ENCODE measurements at regions not wholly inside any gene's neighbourhood (a gene's known extent, or its start where the extent isn't known, plus 50 kb on each side); places are given as distances from the start of the nearest gene placed in this dataset.
"Not testable (repeated sequence)": the region's sequence is repeated elsewhere in the genome, so short reads cannot be mapped to it uniquely, and the experiment has no call there.

DNA sequence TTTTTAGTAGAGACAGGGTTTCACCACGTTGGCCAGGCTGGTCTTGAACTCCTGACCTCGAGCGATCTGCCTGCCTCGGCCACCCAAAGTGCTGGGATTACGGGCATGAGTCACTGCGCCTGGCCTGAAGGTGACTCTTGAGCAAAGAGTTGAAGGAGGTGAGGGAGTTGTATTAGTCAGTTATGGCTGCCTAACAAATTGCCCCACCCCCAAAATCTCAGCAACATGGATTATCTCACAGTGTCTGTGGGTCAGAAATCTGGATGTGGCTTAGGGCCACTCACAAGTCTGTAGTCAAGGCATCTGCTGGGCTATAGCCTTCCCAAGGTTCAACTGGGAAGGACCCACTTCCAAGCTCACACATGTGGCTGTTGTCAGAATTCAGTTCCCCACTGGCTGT lies 52.8 kb upstream of the ADGRE5 start:
- H3K27ac Mint-ChIP-seq, result no peak overlapping the region
- H3K4me3 Mint-ChIP-seq, result no peak overlapping the region
- no peaks in the 10 kb centered on the region for H3K27me3 Mint-ChIP-seq
- ATAC-seq (replicated peaks), result no peak
- H3K4me1 Mint-ChIP-seq, result no peaks in the 10 kb centered on the region
- H3K36me3 Mint-ChIP-seq (ENCODE audit: low read depth), result no peaks in the 10 kb centered on the region
- H3K9me3 Mint-ChIP-seq, result no peaks in the 10 kb centered on the region

DNA sequence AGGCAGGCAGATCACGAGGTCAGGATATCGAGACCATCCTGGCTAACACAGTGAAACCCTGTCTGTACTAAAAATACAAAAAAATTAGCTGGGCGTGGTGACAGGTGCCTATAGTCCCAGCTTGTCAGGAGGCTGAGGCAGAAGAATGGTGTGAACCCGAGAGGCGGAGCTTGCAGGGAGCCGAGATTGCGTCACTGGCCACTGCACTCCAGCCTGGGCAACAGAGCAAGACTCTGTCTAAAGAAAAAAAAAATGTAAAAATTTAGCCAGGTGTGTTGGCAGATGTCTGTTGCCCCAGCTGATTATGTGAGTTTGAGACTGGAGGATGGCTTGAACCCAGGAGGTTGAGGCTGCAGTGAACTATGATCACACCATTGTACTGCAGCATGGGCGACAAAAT lies 54.2 kb upstream of the ADGRE5 start:
- not testable (repeated sequence) for H3K27me3 Mint-ChIP-seq; H3K4me1 Mint-ChIP-seq; H3K4me3 Mint-ChIP-seq; H3K36me3 Mint-ChIP-seq (ENCODE audit: low read depth); ATAC-seq (replicated peaks); H3K27ac Mint-ChIP-seq; H3K9me3 Mint-ChIP-seq

DNA sequence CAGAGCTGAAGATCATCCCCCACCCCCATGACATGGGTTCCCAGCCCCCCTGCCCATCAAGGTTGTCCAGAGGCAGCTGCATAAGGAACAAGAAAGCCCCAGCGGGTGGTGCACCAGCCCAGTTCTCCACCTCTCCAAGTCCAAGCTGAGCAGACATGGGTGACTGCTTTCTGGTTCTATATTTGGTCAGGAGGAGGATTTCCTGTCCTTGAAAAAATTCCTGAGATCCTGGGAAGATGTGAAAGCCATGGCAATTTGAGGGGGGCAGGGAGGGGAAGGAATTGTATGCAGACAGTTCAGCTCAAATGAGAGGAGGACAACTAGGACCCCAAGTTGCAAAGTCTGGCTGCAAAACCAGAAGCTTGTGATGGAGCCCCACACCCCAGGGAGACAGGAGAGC lies 55.4 kb upstream of the ADGRE5 start:
- Mint-ChIP-seq H3K36me3 (ENCODE audit: low read depth) (no peaks in the 10 kb centered on the region), H3K4me1 (no peaks in the 10 kb centered on the region), H3K9me3 (no peaks in the 10 kb centered on the region), H3K27me3 (no peaks in the 10 kb centered on the region), H3K27ac (no peak overlapping the region), H3K4me3 (no peak overlapping the region)
- ATAC-seq (replicated peaks), result no peak

DNA sequence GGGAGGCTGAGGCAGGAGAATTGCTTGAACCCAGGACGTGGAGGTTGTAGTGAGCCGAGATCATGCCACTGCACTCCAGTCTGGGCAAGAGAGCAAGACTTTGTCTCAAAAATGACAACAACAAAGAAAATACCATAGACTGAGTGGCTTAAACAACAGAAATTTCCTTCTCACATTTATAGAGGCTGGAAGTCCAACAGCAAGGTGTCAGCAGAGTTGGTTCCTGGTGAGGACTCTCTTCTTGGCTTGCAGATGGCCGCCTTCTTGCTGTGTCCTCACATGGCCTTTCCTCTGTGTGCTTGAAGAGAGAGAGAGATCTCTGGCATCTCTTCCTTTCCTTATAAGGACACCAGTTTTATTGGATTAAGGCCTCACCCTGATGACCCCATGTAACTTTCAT lies 56.1 kb upstream of the ADGRE5 start:
- H3K27ac Mint-ChIP-seq, result no peak overlapping the region
- ATAC-seq (replicated peaks), result no peak
- no peaks in the 10 kb centered on the region for H3K9me3 Mint-ChIP-seq

DNA sequence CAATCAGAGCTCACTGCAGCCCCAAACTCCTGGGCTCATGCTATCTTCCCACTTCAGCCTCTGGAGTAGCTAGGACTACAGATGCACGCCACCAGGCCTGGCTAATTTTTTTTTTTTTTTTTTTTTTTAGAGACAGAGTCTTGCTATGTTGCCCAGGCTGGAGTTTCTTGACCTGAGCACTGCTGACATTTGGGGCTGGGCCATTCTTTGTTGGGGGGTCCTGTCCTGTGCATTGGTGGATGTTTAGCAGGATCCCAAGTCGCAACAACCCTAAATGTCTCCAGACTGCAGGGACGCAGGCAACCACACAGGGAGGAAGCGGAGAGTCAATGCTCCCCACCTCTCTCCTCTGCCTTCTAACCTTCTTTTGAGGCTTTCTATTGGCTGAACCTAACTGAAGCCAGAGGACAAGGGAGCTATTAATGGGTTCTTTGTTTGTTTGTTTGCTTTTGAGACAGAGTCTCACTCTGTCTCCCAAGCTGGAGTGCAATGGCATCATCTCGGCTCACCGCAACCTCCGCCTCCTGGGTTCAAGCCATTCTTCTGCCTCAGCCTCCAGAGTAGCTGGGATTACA lies 58.3 kb upstream of the ADGRE5 start:
- H3K4me3 Mint-ChIP-seq, result no peak overlapping the region
- no peak overlapping the region for H3K27ac Mint-ChIP-seq
- no peaks in the 10 kb centered on the region for H3K36me3 Mint-ChIP-seq (ENCODE audit: low read depth)
- H3K9me3 Mint-ChIP-seq, result no peaks in the 10 kb centered on the region
- no peak for ATAC-seq (replicated peaks)
- no peaks in the 10 kb centered on the region for H3K4me1 Mint-ChIP-seq
- no peaks in the 10 kb centered on the region for H3K27me3 Mint-ChIP-seq

More for the DNA sequence above, 56.1 kb upstream of the ADGRE5 start:
- Mint-ChIP-seq H3K36me3 (ENCODE audit: low read depth) (no peaks in the 10 kb centered on the region), H3K4me3 (no peak overlapping the region), H3K4me1 (no peaks in the 10 kb centered on the region), H3K27me3 (no peaks in the 10 kb centered on the region)

DNA sequence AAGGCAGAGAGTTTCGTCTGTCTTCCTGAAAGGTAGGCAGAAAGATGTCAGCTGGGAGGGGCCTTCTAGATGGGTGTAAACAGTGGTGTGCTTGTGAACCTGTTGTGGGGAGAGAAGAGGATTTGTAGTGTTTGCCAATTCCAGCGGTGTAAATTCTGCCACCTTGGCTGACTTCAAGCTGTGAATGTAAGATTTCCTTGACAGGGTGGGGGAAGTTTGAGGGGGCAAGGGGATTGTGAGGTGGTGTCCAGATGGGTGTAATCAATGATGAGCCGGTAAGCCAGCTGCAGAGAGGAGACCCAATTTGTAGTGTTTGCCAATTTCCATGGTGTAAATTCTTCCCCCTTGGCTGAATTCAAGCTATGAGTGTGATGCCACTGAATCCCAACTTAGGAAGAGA lies 61.0 kb upstream of the ADGRE5 start:
- no peak overlapping the region for H3K27ac Mint-ChIP-seq
- H3K4me1 Mint-ChIP-seq, result no peaks in the 10 kb centered on the region
- no peaks in the 10 kb centered on the region for H3K9me3 Mint-ChIP-seq

DNA sequence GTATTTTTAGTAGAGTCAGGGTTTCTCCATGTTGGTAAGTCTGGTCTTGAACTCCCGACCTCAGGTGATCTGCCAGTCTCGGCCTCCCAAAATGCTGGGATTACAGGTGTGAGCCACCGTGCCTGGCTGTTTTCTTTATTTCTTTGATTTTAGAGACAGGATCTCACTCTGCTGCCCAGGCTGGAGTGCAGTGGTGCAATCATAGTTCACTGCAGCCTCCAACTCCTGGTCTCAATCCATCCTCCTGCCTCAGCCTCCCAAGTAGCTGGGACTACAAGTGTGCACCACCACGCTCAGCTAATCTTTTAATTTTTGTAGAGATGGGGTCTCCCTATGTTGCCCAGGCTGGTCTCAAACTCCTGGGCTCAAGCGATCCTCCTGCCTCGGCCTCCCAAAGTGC lies 61.5 kb upstream of the ADGRE5 start:
- not testable (repeated sequence) for H3K4me3 Mint-ChIP-seq; ATAC-seq (replicated peaks); H3K27ac Mint-ChIP-seq; H3K36me3 Mint-ChIP-seq (ENCODE audit: low read depth); H3K27me3 Mint-ChIP-seq; H3K4me1 Mint-ChIP-seq; H3K9me3 Mint-ChIP-seq

More for the DNA sequence above, 61.0 kb upstream of the ADGRE5 start:
- Mint-ChIP-seq H3K4me3 (no peak overlapping the region), H3K27me3 (no peaks in the 10 kb centered on the region), H3K36me3 (ENCODE audit: low read depth) (no peaks in the 10 kb centered on the region)
- ATAC-seq (replicated peaks), result no peak

DNA sequence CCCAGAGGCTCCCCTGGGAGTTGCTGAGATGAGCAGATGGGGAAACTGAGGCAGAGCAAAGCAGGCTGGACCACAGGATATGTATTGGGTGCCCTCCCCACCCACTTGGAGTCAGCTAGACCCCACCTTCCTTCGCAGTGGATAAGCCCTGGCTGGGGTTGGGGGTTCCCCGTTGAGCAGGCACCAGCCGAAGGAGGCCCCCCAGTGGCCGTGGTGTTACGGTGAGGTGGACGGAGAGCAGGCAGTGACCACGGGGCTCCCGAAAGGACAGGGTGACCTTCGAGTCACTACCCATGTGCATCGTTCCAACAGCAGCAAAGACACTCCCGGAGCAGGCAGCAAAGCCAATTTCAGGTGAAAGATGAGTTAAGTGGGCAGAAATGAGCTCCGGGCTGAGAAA lies 62.4 kb upstream of the ADGRE5 start:
- Mint-ChIP-seq H3K4me1 (no peaks in the 10 kb centered on the region), H3K9me3 (no peaks in the 10 kb centered on the region), H3K4me3 (no peak overlapping the region), H3K36me3 (ENCODE audit: low read depth) (no peaks in the 10 kb centered on the region), H3K27me3 (no peaks in the 10 kb centered on the region), H3K27ac (no peak overlapping the region)
- no peak for ATAC-seq (replicated peaks)

DNA sequence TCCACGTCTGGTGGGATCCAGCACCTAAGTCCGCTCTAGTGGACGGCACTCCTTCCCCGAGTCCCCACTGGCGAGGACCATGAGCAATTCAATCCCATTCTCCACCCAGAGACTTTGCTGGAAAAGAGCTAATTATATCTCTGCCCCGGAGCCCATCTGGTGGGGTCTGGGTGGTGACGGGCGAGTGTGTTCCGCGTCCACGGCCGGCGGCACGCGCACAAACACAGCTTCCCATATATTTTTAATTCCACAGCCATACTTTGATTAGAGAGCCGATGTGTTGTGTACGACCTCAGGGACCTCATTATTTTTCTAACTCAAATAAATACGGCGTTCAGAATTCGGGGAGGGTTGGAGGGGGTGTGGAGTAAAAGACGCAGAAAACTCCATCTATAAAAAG lies 64.1 kb upstream of the ADGRE5 start:
- Mint-ChIP-seq H3K27me3 (no peaks in the 10 kb centered on the region), H3K4me1 (no peaks in the 10 kb centered on the region), H3K36me3 (ENCODE audit: low read depth) (no peaks in the 10 kb centered on the region), H3K4me3 (no peak overlapping the region), H3K27ac (no peak overlapping the region), H3K9me3 (no peaks in the 10 kb centered on the region)
- no peak for ATAC-seq (replicated peaks)

DNA sequence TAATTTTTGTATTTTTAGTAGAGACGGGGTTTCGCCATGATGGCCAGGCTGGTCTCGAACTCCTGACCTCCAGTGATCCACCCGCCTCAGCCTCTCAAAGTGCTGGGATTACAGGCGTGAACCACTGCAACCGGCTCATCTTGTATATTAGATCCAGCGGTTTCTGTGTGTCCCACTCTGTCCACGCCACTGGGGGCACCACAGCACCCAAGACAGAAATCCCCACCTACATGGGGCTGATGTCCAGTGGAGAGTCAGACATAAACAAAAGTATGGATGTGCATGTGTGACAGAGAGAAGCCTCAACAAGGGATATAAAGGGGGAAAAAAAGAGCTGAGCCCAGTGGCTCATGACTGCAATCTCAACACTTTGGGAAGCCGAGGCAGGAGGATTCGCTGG lies 65.8 kb upstream of the ADGRE5 start:
- H3K9me3 Mint-ChIP-seq, result no peaks in the 10 kb centered on the region
- H3K36me3 Mint-ChIP-seq (ENCODE audit: low read depth), result no peaks in the 10 kb centered on the region
- no peak overlapping the region for H3K27ac Mint-ChIP-seq
- ATAC-seq (replicated peaks), result no peak
- H3K27me3 Mint-ChIP-seq, result no peaks in the 10 kb centered on the region
- no peaks in the 10 kb centered on the region for H3K4me1 Mint-ChIP-seq
- H3K4me3 Mint-ChIP-seq, result no peak overlapping the region

DNA sequence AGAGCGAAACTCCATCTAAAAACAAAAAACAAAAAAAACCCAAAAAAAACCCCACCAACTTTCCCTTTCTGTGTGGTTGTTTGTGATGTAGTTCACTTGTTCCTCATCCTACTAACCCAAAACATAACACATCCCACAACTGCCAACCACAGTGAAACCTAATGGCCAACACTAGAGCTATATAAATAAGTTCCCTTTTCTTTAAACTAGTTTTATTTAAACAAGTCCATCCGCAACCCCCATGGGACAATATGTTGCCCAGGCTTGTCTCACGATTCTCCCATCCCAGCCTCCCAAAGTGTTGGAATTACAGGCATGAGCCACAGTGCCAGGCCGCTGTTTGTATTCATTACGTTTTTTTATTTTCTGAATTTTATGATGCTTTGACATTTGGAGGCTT lies 71.2 kb upstream of the ADGRE5 start:
- no peak for ATAC-seq (replicated peaks)
- no peaks in the 10 kb centered on the region for H3K4me1 Mint-ChIP-seq
- H3K4me3 Mint-ChIP-seq, result no peak overlapping the region
- H3K27ac Mint-ChIP-seq, result no peak overlapping the region
- no peaks in the 10 kb centered on the region for H3K9me3 Mint-ChIP-seq
- no peaks in the 10 kb centered on the region for H3K27me3 Mint-ChIP-seq
- H3K36me3 Mint-ChIP-seq (ENCODE audit: low read depth), result no peaks in the 10 kb centered on the region

DNA sequence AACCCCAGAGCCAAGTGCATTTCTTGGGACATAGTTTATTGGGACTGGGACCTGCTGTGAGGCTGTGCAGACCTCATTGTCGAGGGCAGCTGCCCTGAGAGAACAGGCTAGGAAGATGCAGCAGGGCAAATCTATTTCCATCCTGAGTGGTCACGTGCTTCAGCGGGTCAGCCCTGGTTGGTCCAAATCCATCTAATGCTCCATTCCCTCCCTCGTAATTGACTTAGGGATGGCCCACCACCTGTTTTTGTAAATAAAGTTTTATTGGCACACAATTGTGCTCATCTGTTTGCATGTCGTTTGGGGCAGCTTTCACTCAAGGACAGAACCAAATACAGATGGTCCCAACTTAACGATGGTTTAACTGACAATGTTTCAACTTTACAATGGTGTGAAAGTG lies 75.5 kb upstream of the ADGRE5 start:
- Mint-ChIP-seq H3K9me3 (no peaks in the 10 kb centered on the region), H3K4me1 (no peaks in the 10 kb centered on the region), H3K27ac (no peak overlapping the region), H3K27me3 (no peaks in the 10 kb centered on the region), H3K36me3 (ENCODE audit: low read depth) (no peaks in the 10 kb centered on the region), H3K4me3 (no peak overlapping the region)
- no peak for ATAC-seq (replicated peaks)

DNA sequence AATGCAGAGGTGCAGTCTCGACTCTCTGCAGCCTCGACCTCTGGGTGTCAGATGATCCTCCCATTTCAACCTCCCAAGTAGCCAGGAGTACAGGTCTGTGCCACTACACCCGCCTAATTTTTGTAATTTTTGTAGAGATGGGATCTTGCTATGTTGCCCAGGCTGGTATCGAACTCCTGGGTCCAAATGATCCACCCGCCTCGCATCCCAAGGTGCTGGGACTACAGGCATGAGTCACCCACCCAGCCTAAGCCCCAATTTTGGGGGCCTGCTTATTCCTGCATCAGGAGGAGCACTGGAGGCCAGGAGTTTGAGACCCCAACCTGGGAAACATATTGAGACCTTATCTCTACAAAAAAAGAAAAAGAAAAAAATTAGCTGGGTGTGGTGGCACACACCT lies 80.1 kb upstream of the ADGRE5 start:
- Mint-ChIP-seq H3K4me1 (no peaks in the 10 kb centered on the region), H3K9me3 (no peaks in the 10 kb centered on the region), H3K36me3 (ENCODE audit: low read depth) (no peaks in the 10 kb centered on the region), H3K4me3 (no peak overlapping the region), H3K27me3 (no peaks in the 10 kb centered on the region), H3K27ac (no peak overlapping the region)
- ATAC-seq (replicated peaks), result no peak

DNA sequence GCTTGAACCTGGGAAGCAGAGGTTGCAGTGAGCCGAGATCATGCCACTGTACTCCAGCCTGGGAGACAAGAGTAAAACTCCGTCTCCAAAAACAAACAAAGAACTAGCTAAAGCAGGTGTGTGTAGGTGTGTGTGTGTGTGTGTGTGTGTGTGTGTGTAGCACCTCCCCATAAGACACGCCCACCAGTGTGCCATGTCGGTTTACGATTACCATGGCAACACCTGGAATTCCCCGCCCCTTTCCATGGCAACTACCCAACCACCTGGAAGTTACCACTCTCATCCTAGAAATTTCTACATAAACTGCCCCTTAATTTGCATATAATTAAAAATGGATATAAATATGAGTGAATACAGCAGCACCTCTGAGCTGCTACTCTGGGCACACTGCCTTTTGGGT lies 80.9 kb upstream of the ADGRE5 start:
- Mint-ChIP-seq H3K27me3 (no peaks in the 10 kb centered on the region), H3K4me1 (no peaks in the 10 kb centered on the region), H3K36me3 (ENCODE audit: low read depth) (no peaks in the 10 kb centered on the region), H3K9me3 (no peaks in the 10 kb centered on the region), H3K4me3 (no peak overlapping the region), H3K27ac (no peak overlapping the region)
- ATAC-seq (replicated peaks), result no peak

DNA sequence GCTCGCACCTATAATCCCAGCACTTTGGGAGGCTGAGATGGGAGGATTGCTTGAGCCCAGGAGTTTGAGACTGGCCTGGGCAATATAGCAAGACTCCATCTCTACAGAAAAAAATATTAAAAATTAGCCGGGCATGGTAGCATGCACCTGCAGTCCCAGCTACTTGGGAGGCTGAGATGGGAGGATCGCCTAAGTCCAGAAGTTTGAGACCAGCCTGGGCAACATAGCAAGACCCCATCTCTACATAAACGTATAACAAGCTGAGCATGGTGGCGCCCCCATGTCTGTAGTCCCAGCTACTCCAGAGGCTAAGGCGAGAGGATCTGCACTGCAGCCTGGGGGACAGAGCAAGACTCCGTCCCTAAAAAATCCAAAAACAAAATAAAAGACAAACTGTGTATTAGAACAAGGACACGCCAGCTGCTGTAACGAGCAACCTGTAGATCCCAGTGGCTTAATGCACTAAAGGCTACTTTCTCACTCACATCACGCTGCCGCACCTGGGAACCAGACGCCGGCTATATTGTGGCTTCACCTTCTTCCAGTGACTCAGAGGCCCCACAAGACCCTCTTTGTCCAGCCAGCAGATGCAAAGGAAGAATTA lies 81.9 kb upstream of the ADGRE5 start:
- not testable (repeated sequence) for ATAC-seq (replicated peaks); H3K4me1 Mint-ChIP-seq; H3K4me3 Mint-ChIP-seq; H3K27me3 Mint-ChIP-seq; H3K36me3 Mint-ChIP-seq (ENCODE audit: low read depth); H3K27ac Mint-ChIP-seq; H3K9me3 Mint-ChIP-seq
